AG09319 (cell line): ENCODE measurements at regions not wholly inside any gene's neighbourhood (a gene's known extent, or its start where the extent isn't known, plus 50 kb on each side); places are given as distances from the start of the nearest gene placed in this dataset.

Experiments used
- DNase-seq: peaks from one replicate; pipeline ENCODE4 v3.0.0-alpha.2; 2010; ENCODE audit warnings: low read depth; ENCODE audit errors: extremely low read depth
- CTCF ChIP-seq: IDR thresholded peaks from 2 replicates; pipeline ENCODE4 v1.5.1; 2011; ENCODE audit warnings: low read depth, mild to moderate bottlenecking, inconsistent platforms, low read length, moderate library complexity

GRCh38 chr4:147037069-147037468 lies 91.4 kb upstream of the TTC29 start:
- no peak for DNase-seq
- TF ChIP-seq CTCF = no peak

DNA sequence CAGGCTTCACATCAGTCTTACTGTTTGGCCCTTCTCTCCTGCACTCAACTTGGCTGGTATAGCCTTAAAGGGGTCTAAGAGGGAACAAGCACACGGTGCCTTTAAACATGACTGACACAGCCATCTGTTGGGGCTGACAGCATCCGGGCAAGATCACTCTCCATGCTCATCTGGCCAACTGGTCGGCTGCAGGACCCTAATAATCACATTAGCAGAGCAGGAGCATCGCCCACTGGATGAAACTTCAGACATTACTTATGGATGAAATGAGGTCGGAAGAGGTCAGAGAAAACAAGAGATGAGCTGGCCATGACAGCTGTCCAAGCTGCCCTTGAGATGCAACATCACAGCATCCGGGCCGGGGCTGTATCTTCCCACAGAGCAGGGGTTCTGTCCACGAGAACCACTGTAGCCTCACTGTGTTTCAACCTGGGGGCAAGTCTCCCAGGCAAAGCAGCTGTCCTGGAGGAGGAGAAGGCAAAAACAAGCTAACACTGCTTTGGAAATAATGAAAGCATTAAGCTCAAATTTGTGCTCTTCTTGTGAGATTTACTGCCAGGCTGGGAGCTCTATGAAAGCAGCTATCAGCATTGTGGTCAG lies 94.4 kb upstream of the TTC29 start:
- TF ChIP-seq CTCF = no peak
- no peak for DNase-seq

GRCh38 chr4:147040874-147041273 lies 95.2 kb upstream of the TTC29 start:
- DNase-seq = no peak
- TF ChIP-seq CTCF = no peak

DNA sequence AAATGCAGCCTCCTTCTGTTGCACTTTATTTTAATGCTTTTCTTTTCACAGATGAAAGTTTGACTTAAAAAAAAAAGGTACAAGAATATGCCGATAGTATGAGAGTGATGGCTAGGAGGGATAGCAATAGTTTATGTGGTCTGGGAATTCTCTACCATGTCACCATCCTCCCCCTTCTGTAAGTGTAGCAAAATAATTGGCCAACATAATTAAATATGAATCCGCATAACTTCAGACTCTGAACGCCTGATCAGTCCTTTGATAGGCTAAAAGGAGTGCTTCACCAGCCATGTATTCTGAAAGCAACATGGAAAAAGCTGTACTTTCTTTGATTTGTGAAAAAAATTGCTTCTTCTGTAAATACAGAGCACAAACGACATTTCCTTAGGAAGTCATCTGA lies 95.7 kb upstream of the TTC29 start:
- DNase-seq = no peak
- no peak for TF ChIP-seq CTCF

GRCh38 chr4:147042046-147042445 lies 96.4 kb upstream of the TTC29 start:
- no peak for DNase-seq
- TF ChIP-seq CTCF = no peak

- no peak for DNase-seq
- TF ChIP-seq CTCF = no peak
Observed at GRCh38 chr4:147044241-147044640, 98.6 kb upstream of the TTC29 start.

- no peak for TF ChIP-seq CTCF
- DNase-seq = no peak
Observed at GRCh38 chr4:147049946-147050345, 104.3 kb upstream of the TTC29 start.
